ENCODE measurements at regions not wholly inside any gene's neighbourhood (a gene's known extent, or its start where the extent isn't known, plus 50 kb on each side); places are given as distances from the start of the nearest gene placed in this dataset.

GRCh38 chr1:228852511-228853088 lies 117.3 kb downstream of the RHOU start:
- TF ChIP-seq CTCF (IDR thresholded peaks at IDR 0.05; ENCODE audit: poor library complexity) (no peak), EZH2 (IDR thresholded peaks at IDR 0.05; ENCODE audit: borderline replicate concordance) (no peak)

All from hepatocyte (in vitro differentiated cells).